GM18505 (cell line): ENCODE measurements at regions not wholly inside any gene's neighbourhood (a gene's known extent, or its start where the extent isn't known, plus 50 kb on each side); places are given as distances from the start of the nearest gene placed in this dataset.
A peak's percentile ranks its signal among the peaks of the same experiment; 100 is the strongest.
"Not testable (repeated sequence)": the region's sequence is repeated elsewhere in the genome, so short reads cannot be mapped to it uniquely, and the experiment has no call there.

ENCODE experiments used
- ATAC-seq: cut with Tn5 transposase; IDR thresholded peaks from one replicate; pipeline ENCODE4 v1.9.1; 2021; ENCODE audit not compliant: unreplicated experiment
- POLR2A ChIP-seq: IDR thresholded peaks from 4 replicates; pipeline ENCODE4 v1.6.1; 2011; ENCODE audit warnings: borderline replicate concordance; ENCODE audit not compliant: insufficient read depth, insufficient read length; ENCODE audit errors: extremely low read depth

DNA sequence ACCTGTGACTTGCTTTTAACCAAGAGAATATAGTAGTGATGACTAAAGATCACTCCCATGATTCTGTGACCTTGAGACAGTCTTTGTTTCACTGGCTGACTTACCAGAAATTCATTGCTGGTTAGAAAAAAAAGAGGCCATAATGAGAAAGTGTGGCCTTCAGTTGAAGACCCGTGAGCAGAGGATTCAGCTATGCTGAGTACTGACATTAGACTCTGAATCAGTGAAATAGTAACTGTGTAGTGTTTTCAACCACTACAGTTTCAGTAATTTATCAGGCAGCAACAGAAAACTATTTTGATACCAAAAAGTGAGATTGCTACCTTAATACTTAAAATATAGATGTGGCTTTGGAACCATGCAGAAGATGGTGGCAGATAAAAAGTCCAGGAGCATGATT lies 298.0 kb upstream of the KCND2 start:
- no peak for TF ChIP-seq POLR2A
- ATAC-seq, result no peak

DNA sequence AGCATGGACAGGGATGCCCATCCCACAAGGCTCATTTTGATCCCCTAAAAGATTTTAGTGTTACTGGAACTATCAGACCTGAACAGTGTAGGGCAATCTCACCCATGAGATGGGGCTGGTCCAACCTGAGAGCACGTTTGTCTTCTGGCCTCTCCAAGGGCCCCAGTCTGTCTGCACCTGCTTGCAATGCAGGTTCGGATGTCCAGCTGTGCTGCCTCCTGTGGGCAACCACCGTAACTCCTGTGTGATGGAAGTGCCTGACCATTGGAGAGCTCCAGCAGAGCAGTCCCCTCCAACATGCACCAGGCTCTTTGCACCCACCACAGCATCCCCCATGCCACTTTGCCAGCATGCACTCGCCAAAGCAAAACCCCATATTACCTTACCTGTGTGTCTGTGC lies 290.1 kb upstream of the KCND2 start:
- TF ChIP-seq POLR2A, result no peak
- ATAC-seq, result no peak

DNA sequence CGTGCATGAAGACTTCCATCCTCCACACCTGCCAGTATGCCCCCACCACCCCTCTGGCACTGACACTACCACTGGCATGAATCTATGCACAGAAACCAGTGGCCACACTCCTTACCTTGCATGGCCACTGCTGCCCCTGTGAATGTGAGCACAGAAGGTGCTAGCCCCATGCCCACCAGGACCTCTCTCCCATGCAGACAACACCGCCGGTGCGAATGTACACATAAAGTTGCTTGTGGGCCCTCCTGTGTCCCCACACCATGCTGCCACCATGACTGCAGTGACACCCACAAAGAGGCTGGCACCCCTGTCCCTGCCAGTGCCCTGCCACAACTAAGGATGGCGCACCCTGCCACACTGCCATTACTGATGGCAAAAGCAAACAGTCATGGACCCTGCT lies 289.5 kb upstream of the KCND2 start:
- ATAC-seq, result no peak
- no peak for TF ChIP-seq POLR2A

DNA sequence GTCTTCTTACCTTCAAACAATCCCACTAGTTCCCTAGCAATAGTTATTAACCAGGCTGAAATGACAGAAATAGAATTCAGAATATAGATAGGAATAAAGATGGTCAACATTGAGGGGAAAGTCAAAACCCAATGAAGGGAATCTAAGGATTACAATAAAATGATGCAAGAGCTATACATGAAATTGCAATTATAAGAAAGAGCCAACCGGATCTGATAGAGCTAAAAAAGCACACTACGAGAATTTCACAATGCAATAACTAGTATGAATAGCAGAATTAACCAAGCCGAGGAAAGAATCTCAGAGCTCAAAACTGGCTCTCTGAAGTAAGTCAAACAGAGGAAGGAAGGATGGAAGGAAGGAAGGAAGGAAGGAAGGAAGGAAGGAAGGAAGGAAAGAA lies 288.7 kb upstream of the KCND2 start:
- TF ChIP-seq POLR2A, result no peak
- no peak for ATAC-seq

DNA sequence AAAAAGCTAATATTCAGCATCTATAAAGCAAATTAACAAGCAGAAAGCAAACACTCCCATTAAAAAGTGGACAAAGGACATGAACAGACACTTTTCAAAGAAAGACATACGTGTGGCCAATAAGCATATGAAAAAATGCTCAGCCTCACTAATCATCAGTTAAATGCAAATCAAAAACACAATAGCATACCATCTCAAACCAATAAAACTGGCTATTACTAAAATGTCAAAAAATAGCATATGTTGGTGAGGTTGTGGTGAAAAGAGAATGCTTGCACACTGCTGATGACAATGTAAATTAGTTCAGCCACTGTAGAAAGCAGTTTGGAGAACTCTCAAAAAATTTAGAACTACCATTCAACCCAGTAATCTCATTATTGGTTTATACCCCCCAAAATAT lies 284.6 kb upstream of the KCND2 start:
- no peak for ATAC-seq
- TF ChIP-seq POLR2A, result no peak

DNA sequence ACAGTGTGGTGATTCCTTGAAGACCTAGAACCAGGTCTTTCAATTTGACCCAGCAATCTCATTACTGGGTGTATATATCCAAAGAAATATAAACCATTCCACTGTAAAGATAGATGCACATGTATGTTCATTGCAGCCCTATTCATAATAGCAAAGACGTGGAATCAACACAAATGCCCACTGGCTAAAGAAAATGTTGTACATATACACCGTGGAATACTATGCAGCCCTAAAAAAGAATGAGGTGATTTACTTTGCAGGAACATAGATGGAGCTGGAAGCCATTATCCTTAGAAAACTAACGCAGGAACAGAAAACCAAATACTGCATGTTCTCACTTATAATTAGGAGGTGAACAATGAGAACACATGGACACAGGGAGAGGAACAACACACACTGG lies 278.0 kb upstream of the KCND2 start:
- no peak for ATAC-seq

DNA sequence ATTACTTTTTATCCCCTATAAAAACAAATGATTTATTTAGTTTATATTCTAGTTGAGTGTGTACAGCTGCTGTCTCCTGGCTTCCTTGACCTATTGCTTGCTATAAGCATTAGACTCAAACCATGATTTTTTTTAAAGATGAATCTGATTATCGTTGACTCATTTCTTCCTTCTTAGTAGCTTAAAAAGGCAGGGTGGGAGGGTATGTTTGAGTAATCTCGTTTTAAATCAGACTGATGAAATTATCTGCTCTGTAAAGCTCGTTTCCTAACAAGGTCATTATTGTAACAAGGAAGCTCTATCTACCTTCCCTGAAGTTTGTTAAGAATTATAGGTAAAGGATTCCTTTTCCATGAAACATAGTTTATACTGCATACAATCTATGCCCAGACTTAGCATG lies 276.3 kb upstream of the KCND2 start:
- no peak for TF ChIP-seq POLR2A
- peak; percentile 73 for ATAC-seq

More for the DNA sequence above, 278.0 kb upstream of the KCND2 start:
- TF ChIP-seq POLR2A, result no peak

DNA sequence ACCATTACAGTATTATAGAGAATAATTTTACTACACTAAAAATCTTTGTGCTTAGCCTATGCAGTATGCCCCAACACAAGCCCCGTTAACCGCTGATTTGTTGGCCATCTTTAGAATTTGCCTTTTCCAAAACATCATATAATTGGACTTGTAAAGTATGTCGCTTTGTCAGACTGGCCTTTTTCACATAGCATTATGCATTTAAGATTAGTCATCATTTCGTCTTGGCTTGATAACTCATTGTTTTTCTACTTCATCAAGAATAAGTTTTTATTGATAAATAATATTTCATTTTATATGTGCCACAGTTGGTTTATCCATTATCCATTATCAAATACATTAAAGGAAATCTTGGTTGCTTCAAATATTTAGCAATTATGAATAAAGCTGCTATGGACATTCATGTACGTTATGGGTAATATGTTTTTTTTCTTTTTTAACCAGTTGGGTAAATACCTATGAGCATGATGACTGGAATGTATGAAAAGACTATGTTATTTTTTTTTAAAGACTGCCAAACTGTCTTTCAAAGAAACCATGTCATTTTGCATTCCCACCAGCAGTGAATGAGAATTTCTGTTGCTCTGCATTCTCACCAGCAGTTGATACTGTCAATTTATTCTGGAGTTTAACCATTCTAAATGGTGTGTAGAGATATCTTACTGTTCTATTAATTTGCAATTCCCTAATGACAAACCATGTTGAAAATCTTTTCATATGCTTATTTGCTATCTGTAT lies 273.1 kb upstream of the KCND2 start:
- no peak for TF ChIP-seq POLR2A
- ATAC-seq, result no peak

DNA sequence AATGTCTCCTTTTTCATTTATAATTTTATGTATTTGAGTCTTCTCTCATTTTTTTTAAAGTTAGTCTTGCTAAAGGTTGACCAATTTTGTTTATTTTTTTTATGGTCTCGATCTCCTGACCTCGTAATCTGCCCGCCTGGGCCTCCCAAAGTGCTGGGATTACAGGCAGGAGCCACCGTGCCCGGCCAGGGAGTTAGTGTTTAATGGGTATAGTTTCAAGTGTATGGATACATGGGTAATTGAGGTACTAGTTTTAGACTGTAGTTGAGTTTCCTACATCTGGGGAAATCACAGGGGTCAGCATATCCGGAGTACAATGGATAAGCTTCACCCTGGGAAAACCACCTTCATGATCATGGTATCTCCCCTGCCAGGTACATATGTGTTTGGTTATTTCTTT lies 267.3 kb upstream of the KCND2 start:
- no peak for ATAC-seq
- no peak for TF ChIP-seq POLR2A

DNA sequence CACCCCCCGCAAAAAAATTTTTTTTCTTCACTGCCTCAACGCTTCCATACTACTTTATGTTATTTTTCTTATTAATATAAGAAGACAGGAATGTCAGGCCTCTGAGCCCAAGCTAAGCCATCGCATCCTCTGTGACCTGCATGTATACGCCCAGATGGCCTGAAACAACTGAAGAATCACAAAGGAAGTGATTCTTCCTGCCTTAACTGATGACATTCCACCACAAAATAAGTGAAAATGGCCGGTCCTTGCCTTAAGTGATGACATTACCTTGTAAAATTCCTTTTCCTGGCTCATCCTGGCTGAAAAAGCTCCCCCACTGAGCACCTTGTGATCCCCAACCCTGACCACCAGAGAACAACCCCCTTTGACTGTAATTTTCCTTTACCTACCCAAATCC lies 258.7 kb upstream of the KCND2 start:
- not testable (repeated sequence) for ATAC-seq

DNA sequence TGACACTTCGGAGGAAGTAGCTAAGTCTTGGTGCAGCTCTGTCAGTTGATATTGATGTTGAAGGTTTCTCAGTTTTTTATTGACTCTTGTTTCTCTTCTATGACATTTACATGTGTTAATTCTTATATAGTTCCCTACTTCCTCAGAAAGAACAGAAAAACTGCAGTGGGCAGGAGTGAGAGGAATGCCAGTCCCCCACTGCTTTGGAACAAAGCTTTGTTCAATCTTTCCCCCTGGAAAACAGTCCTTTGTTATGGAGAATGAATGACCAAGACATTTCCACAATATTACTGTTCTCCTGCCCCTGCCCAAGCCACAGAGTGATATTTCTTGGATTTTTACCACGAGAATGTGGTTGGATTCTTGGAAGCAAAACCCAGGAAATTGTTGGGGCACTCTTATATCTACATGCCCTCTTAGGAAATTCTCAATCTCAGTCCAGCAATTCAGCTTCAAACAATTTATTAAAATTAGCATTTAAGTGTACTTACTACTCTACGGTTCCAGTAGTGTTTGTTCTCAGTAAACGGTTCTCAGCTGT lies 258.0 kb upstream of the KCND2 start:
- TF ChIP-seq POLR2A, result no peak
- no peak for ATAC-seq

DNA sequence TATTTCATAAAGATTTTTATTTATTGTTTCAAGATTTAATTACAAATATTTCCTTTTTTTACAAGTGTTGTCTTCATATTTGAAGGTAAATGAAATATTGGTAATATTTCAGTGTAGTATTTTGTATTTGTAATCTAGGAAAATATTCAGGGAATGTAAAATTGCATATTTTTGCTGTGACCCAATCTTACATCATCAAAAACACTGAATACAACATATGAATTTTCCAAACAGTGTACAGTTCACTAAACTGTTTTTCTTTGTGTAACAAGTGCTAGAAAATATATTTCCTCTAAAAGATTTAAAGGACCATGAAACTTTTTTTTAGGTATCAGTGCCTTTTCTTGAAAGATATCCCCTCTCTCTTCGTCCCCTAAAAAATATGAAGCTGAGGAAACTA lies 251.9 kb upstream of the KCND2 start:
- TF ChIP-seq POLR2A, result no peak
- ATAC-seq, result no peak

DNA sequence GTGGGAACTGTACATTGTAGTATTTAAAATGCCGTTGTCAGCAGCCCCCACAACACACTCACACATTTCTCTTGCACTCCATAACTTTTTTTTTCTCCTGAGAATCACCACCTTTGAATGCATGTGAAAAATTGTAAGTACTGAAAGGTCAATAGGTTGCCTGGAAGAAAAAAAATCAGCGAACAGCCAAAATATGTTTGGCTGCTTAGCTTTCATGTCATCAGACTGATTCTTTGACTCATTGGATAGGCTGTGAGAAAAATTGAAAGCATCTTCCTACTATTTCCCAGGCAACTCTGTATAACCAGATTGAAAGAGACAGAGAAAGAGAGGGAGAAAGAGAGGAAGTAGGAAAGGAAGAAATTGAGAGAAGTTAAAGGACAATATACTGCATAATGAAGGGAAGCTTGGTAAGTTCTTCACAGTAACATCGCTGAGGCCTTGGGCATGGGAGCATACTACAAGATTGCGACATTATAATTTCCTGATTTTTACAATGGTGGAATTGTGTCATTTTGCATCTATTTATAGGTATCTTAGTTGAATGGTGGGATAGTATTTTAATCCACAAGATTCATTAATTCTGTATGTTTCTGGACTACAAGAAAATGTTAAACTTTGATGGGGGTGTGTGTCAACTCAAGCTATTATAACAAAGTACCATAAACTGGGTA lies 249.3 kb upstream of the KCND2 start:
- TF ChIP-seq POLR2A, result no peak
- no peak for ATAC-seq

DNA sequence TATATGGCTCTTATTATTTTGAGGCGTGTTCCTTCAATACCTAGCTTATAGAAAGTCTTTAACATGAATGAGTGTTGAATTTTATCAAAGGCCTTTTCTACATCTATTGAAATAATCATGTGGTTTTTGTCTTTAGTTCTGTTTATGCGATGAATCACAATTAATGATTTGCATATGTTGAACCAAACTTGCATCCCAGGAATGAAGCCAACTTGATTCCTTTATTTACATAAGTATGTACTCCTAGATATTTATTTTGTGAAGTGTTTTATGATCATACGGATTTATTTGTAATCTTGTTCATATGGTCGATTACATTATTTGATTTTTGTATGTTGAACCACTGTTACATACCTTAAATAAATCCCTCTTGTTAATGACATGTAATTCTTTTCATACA lies 244.3 kb upstream of the KCND2 start:
- ATAC-seq, result no peak
- TF ChIP-seq POLR2A, result no peak
